ENCODE measurements at regions not wholly inside any gene's neighbourhood (a gene's known extent, or its start where the extent isn't known, plus 50 kb on each side); places are given as distances from the start of the nearest gene placed in this dataset.

DNA sequence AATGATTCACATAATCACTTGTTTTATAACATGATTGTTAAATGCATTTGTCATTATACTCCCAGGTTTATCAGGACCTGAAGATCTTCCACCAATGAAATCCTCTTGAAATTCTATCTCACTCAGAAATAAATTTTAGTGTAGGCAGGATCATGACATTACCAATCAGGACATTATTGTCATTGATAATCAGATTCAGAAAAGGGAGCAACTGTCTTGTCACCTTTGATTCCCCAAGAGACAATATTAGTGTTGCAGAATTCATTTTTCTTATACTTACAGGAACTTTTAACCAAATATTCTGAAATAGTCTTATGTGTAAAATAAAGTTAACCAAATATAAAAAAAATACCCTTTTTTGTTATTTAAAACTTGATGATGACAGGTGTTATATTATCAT, 1892.5 kb upstream of the ADGRL3 start:
- POLR2A ChIA-PET (ENCODE audit: unreplicated experiment) = no interaction called here
- Histone ChIP-seq H3K9me2 (replicated peaks; ENCODE audit: low read length) (no peaks in the 10 kb centered on the region), H2AFZ (ENCODE audit: low read length) (no peak overlapping the region), H3K4me1 (ENCODE audit: insufficient read depth, low read length) (no peaks in the 10 kb centered on the region), H3K9me3 (ENCODE audit: low read length) (no peaks in the 10 kb centered on the region; the same call in 1 of the 2 replicates), H3K4me2 (ENCODE audit: low read length) (no peak overlapping the region), H3F3A (ENCODE audit: low read length, unreplicated experiment) (no peaks in the 10 kb centered on the region), H3K27ac (ENCODE audit: low read length) (no peak overlapping the region), H3K27me3 (ENCODE audit: low read length) (no peaks in the 10 kb centered on the region), H3K9ac (ENCODE audit: low read length) (no peak overlapping the region), H3K79me2 (ENCODE audit: low read length) (no peaks in the 10 kb centered on the region), H3K4me3 (ENCODE audit: low read length) (no peak overlapping the region), H3K36me3 (ENCODE audit: low read depth, low read length) (0 out of 2 replicates have a peak, but pooled peaks cover 2% of the 10 kb centered on the region), H4K20me1 (ENCODE audit: low read length) (no peaks in the 10 kb centered on the region)
- intact Hi-C loops (cut with micrococcal nuclease) = no loop called here
- no peak for DNase-seq
- CTCF ChIA-PET = no interaction called here
- TF ChIP-seq CTCF (conservative IDR thresholded peaks at IDR 0.05; ENCODE audit: low read depth, low read length) (no peak), EZH2 (IDR thresholded peaks at IDR 0.05; ENCODE audit: low read length, unreplicated experiment) (no peak), EZH2phosphoT487 (IDR thresholded peaks at IDR 0.05; ENCODE audit: borderline replicate concordance, low read length) (no peak)
- ATAC-seq = no peak
- BruUV-seq (replicated peaks) = no TSS peak

DNA sequence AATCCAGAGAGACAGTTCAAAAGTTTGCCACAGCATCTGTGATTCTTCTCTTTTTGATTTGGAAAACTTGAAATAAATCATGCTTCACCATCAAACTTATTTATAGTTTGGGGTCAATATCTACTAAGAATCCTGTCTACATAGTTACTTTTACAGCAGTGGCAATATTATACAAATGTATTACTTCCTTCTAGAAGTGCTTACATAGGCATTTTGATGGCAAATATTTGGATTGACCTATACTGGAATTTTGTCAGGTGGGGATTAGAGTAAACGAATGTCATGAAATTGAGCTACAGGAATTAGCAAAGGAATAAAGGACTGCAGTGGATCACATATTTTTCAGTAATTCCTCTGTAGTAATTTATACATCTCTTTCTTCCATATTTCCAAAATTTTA, 1885.5 kb upstream of the ADGRL3 start:
- Histone ChIP-seq H3K27me3 (ENCODE audit: low read length) (no peaks in the 10 kb centered on the region), H3K36me3 (ENCODE audit: low read depth, low read length) (no peaks in the 10 kb centered on the region), H3K9me2 (replicated peaks; ENCODE audit: low read length) (no peaks in the 10 kb centered on the region), H3K79me2 (ENCODE audit: low read length) (no peaks in the 10 kb centered on the region), H3F3A (ENCODE audit: low read length, unreplicated experiment) (no peaks in the 10 kb centered on the region), H4K20me1 (ENCODE audit: low read length) (no peaks in the 10 kb centered on the region), H3K9me3 (ENCODE audit: low read length) (no peaks in the 10 kb centered on the region), H3K9ac (ENCODE audit: low read length) (no peak overlapping the region), H3K4me2 (ENCODE audit: low read length) (no peak overlapping the region), H3K4me3 (ENCODE audit: low read length) (no peak overlapping the region), H3K4me1 (ENCODE audit: insufficient read depth, low read length) (no peaks in the 10 kb centered on the region), H2AFZ (ENCODE audit: low read length) (no peak overlapping the region), H3K27ac (ENCODE audit: low read length) (no peak overlapping the region)
- CTCF ChIA-PET = no interaction called here
- DNase-seq = no peak
- POLR2A ChIA-PET (ENCODE audit: unreplicated experiment) = no interaction called here
- no TSS peak for BruUV-seq (replicated peaks)
- no peak for ATAC-seq
- intact Hi-C loops (cut with micrococcal nuclease) = no loop called here
- TF ChIP-seq CTCF (conservative IDR thresholded peaks at IDR 0.05; ENCODE audit: low read depth, low read length) = no peak
- no peak for TF ChIP-seq EZH2phosphoT487 (IDR thresholded peaks at IDR 0.05; ENCODE audit: borderline replicate concordance, low read length)
- no peak for TF ChIP-seq EZH2 (IDR thresholded peaks at IDR 0.05; ENCODE audit: low read length, unreplicated experiment)

DNA sequence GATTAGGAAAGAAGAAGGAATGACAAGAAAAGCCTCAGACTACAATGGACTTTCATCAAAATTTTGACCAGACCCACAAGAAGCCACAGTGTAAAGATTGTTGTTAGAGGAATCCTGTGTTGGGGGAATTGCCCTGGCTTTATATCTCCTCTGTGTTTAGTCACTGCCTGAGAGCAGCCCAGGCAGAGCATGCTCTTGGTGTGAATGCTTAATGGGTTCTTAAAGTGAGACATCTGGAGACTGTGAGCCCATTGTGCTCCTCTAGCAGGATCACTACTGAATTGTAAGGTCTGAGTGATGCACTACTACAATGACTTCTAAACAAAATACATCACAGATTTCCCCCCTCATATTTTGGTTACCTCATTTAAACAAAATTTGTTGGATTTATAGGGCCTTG, 1860.5 kb upstream of the ADGRL3 start:
- ATAC-seq (no peak), DNase-seq (no peak)
- no peaks in the 10 kb centered on the region for H3K9me2 ChIP-seq (replicated peaks; ENCODE audit: low read length)
- H3K36me3 ChIP-seq (ENCODE audit: low read depth, low read length) = no peaks in the 10 kb centered on the region
- H3K79me2 ChIP-seq (ENCODE audit: low read length) = no peaks in the 10 kb centered on the region
- no peaks in the 10 kb centered on the region for H3K9me3 ChIP-seq (ENCODE audit: low read length)
- no peaks in the 10 kb centered on the region for H3K27me3 ChIP-seq (ENCODE audit: low read length)
- intact Hi-C loops (cut with micrococcal nuclease) = no loop called here
- H3F3A ChIP-seq (ENCODE audit: low read length, unreplicated experiment) = no peaks in the 10 kb centered on the region
- no peak overlapping the region for H2AFZ ChIP-seq (ENCODE audit: low read length)
- H3K9ac ChIP-seq (ENCODE audit: low read length) = no peak overlapping the region
- POLR2A ChIA-PET (ENCODE audit: unreplicated experiment) = no interaction called here
- no peak overlapping the region for H3K4me3 ChIP-seq (ENCODE audit: low read length)
- BruUV-seq (replicated peaks) = no TSS peak
- CTCF ChIA-PET = no interaction called here
- no peaks in the 10 kb centered on the region for H3K4me1 ChIP-seq (ENCODE audit: insufficient read depth, low read length)
- TF ChIP-seq CTCF (conservative IDR thresholded peaks at IDR 0.05; ENCODE audit: low read depth, low read length) (no peak), EZH2 (IDR thresholded peaks at IDR 0.05; ENCODE audit: low read length, unreplicated experiment) (no peak), EZH2phosphoT487 (IDR thresholded peaks at IDR 0.05; ENCODE audit: borderline replicate concordance, low read length) (no peak)
- H4K20me1 ChIP-seq (ENCODE audit: low read length) = no peaks in the 10 kb centered on the region
- H3K27ac ChIP-seq (ENCODE audit: low read length) = no peak overlapping the region
- H3K4me2 ChIP-seq (ENCODE audit: low read length) = no peak overlapping the region

Measured in PC-3 (cell line).